ENCODE measurements at regions not wholly inside any gene's neighbourhood (a gene's known extent, or its start where the extent isn't known, plus 50 kb on each side); places are given as distances from the start of the nearest gene placed in this dataset.

DNA sequence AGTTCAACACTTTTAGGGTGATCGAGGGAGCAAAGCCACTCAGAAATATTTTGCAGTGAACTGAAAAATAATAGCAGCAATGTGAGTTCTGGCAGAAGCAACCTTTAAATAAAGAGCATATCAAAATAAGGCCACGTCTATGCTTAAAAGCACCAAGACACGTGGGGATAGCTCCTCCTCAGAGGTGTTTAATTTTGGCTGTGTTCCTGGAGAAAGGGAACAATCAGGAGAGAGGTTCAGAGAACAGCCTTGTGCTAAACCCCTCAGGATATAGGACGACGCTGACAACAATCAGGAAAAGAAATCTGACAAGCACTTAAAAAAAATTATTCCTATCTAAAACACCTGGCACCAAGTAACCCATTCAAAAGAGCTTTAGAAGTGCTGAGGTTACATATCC is 471.9 kb upstream of the CELF2 start:
- no peaks in the 10 kb centered on the region for H3K4me1 ChIP-seq (ENCODE audit: control insufficient read depth, extremely low read depth, insufficient read depth, low read length)
- dilution Hi-C loops (cut with MboI; ENCODE audit: extremely low pct_ligation_motif_present, low sequenced_read_pairs): no loop called here

DNA sequence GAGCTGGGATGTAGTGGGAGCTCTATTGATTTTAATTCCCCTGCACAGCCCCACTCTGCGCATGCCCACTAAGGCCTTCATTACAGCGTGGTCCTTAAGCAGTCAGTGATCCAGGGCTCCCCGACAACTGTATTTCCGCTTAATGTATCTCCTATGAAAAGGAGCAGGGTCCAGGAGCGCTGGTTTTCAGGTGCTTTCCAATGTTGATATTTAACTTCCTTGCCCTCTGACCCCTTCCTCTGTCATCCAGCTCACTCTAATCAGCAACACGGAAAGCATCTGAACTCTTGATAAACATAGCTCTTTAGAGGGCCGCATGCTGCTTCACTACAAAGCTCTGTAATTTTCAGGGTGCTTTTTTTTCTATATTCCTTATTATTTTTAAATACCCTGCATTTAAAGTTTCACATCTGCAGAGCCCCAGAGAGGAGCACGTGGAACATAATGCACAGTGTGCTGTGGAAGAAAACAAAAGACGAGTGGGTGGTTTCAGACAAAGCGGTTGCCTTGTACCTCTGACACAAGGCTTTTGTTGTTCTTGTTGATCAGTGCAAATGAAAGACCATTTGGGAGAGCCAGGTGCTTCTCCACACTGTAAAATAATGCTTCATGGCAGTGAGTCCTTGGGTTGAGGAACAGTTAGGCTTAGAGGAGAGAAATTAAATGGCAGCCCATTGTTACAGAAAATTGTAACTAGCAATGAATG is 465.9 kb upstream of the CELF2 start:
- Histone ChIP-seq H3K9me1 (ENCODE audit: control insufficient read depth, extremely low read depth, insufficient read depth, low read length) (no peaks in the 10 kb centered on the region), H3K4me1 (ENCODE audit: control insufficient read depth, extremely low read depth, insufficient read depth, low read length) (no peaks in the 10 kb centered on the region), H3K27ac (ENCODE audit: control insufficient read depth, insufficient read depth, low read length) (no peak overlapping the region), H3K4me2 (ENCODE audit: control insufficient read depth, extremely low read depth, insufficient read depth, low read depth, low read length) (no peak overlapping the region), H3K9ac (ENCODE audit: control insufficient read depth, extremely low read depth, insufficient read depth, low read length) (no peak overlapping the region), H3K27me3 (ENCODE audit: control insufficient read depth, extremely low read depth, insufficient read depth, low read length) (no peaks in the 10 kb centered on the region), H3K9me3 (ENCODE audit: control insufficient read depth, low read depth, low read length) (no peaks in the 10 kb centered on the region), H2AFZ (ENCODE audit: control insufficient read depth, low read length) (no peak overlapping the region), H3K4me3 (ENCODE audit: control insufficient read depth in 2 of 3, extremely low read depth in 1 of 3, insufficient read depth in 2 of 3, low read depth in 1 of 3, low read length in 3 of 3) (no peak overlapping the region), H4K20me1 (ENCODE audit: control insufficient read depth, extremely low read depth, insufficient read depth, low read length) (no peaks in the 10 kb centered on the region), H3K36me3 (ENCODE audit: control insufficient read depth in 2 of 2, extremely low read depth in 1 of 2, insufficient read depth in 2 of 2, low read length in 2 of 2) (no peaks in the 10 kb centered on the region), H3K79me2 (ENCODE audit: control insufficient read depth, insufficient read depth, low read length) (no peaks in the 10 kb centered on the region)
- TF ChIP-seq, protein P1, sequence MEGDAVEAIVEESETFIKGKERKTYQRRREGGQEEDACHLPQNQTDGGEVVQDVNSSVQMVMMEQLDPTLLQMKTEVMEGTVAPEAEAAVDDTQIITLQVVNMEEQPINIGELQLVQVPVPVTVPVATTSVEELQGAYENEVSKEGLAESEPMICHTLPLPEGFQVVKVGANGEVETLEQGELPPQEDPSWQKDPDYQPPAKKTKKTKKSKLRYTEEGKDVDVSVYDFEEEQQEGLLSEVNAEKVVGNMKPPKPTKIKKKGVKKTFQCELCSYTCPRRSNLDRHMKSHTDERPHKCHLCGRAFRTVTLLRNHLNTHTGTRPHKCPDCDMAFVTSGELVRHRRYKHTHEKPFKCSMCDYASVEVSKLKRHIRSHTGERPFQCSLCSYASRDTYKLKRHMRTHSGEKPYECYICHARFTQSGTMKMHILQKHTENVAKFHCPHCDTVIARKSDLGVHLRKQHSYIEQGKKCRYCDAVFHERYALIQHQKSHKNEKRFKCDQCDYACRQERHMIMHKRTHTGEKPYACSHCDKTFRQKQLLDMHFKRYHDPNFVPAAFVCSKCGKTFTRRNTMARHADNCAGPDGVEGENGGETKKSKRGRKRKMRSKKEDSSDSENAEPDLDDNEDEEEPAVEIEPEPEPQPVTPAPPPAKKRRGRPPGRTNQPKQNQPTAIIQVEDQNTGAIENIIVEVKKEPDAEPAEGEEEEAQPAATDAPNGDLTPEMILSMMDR (optimal IDR thresholded peaks at IDR 0.05 in 1 of 3, IDR thresholded peaks at IDR 0.05 in 1 of 3, conservative IDR thresholded peaks at IDR 0.05 in 1 of 3; ENCODE audit: extremely low read depth in 1 of 3, insufficient read depth in 2 of 3, low read length in 3 of 3): no peak
- TF ChIP-seq EZH2 (IDR thresholded peaks at IDR 0.05; ENCODE audit: low read length): no peak
- DNase-seq (ENCODE audit: low read depth, low spot score) (no peak), FAIRE-seq (no peak)
- dilution Hi-C loops (cut with MboI; ENCODE audit: extremely low pct_ligation_motif_present, low sequenced_read_pairs): no loop called here

More for the DNA sequence above, 471.9 kb upstream of the CELF2 start:
- Histone ChIP-seq H3K4me2 (ENCODE audit: control insufficient read depth, extremely low read depth, insufficient read depth, low read depth, low read length) (no peak overlapping the region), H4K20me1 (ENCODE audit: control insufficient read depth, extremely low read depth, insufficient read depth, low read length) (no peaks in the 10 kb centered on the region), H3K9ac (ENCODE audit: control insufficient read depth, extremely low read depth, insufficient read depth, low read length) (no peak overlapping the region), H3K79me2 (ENCODE audit: control insufficient read depth, insufficient read depth, low read length) (no peaks in the 10 kb centered on the region), H3K9me3 (ENCODE audit: control insufficient read depth, low read depth, low read length) (no peaks in the 10 kb centered on the region), H3K9me1 (ENCODE audit: control insufficient read depth, extremely low read depth, insufficient read depth, low read length) (no peaks in the 10 kb centered on the region), H2AFZ (ENCODE audit: control insufficient read depth, low read length) (no peak overlapping the region), H3K27me3 (ENCODE audit: control insufficient read depth, extremely low read depth, insufficient read depth, low read length) (no peaks in the 10 kb centered on the region), H3K36me3 (ENCODE audit: control insufficient read depth in 2 of 2, extremely low read depth in 1 of 2, insufficient read depth in 2 of 2, low read length in 2 of 2) (no peaks in the 10 kb centered on the region), H3K4me3 (ENCODE audit: control insufficient read depth in 2 of 3, extremely low read depth in 1 of 3, insufficient read depth in 2 of 3, low read depth in 1 of 3, low read length in 3 of 3) (no peak overlapping the region), H3K27ac (ENCODE audit: control insufficient read depth, insufficient read depth, low read length) (no peak overlapping the region)
- TF ChIP-seq, protein P1 (optimal IDR thresholded peaks at IDR 0.05 in 1 of 3, IDR thresholded peaks at IDR 0.05 in 1 of 3, conservative IDR thresholded peaks at IDR 0.05 in 1 of 3; ENCODE audit: extremely low read depth in 1 of 3, insufficient read depth in 2 of 3, low read length in 3 of 3): no peak
- no peak for TF ChIP-seq EZH2 (IDR thresholded peaks at IDR 0.05; ENCODE audit: low read length)
- FAIRE-seq (no peak), DNase-seq (ENCODE audit: low read depth, low spot score) (no peak)
